Esophagus muscularis mucosa (tissue), 4 donors: ENCODE measurements at regions not wholly inside any gene's neighbourhood (a gene's known extent, or its start where the extent isn't known, plus 50 kb on each side); places are given as distances from the start of the nearest gene placed in this dataset.

Experiments used
- DNase-seq: peaks from one replicate; pipeline ENCODE4 v3.0.0-alpha.2; 2017; ENCODE audit errors: extremely low spot score
- H3K27ac ChIP-seq, 4 donors: fragments of 200-600 bp; sonication (generic); replicated peaks in 1 of 4; 1 replicate in 3 of 4; 2 replicates in 1 of 4; pipeline ENCODE4 v1.5.1; 2016 to 2019; ENCODE audit warnings: mild to moderate bottlenecking in 1 of 4
- H3K27me3 ChIP-seq, 4 donors: fragments of 200-600 bp; sonication (generic); one replicate each; pipeline versions ENCODE4 v1.5.1 to v1.6.0; 2016 to 2019
- H3K36me3 ChIP-seq, 4 donors: fragments of 200-600 bp; sonication (generic); one replicate each; pipeline ENCODE4 v1.5.1; 2016 to 2019
- H3K4me1 ChIP-seq, 4 donors: fragments of 200-600 bp; sonication (generic); one replicate each; pipeline ENCODE4 v1.5.1; 2016 to 2019
- H3K4me3 ChIP-seq, 4 donors: fragments of 200-600 bp; sonication (generic); 1 replicate in 2 of 4; 2 replicates in 2 of 4; pipeline ENCODE4 v1.5.1; 2016 to 2019; ENCODE audit warnings: mild to moderate bottlenecking in 4 of 4, moderate library complexity in 1 of 4
- H3K9me3 ChIP-seq, 4 donors: fragments of 200-600 bp; sonication (generic); 1 replicate in 3 of 4; 2 replicates in 1 of 4; pipeline ENCODE4 v1.5.1; 2016 to 2019
- CTCF ChIP-seq, 3 experiments: fragments of 200-600 bp in 2 of 3; fragments of 450-650 bp in 1 of 3; sonication (generic) in 2 of 3; IDR thresholded peaks; one replicate each; pipeline ENCODE4 v1.5.1; 2017 to 2019; ENCODE audit warnings: antibody characterized with exemption in 3 of 3, mild to moderate bottlenecking in 2 of 3, moderate library complexity in 1 of 3
- EP300 ChIP-seq: sonication (generic); formaldehyde crosslinking; IDR thresholded peaks from one replicate; pipeline ENCODE4 v1.6.1; 2017; ENCODE audit warnings: antibody characterized with exemption
- POLR2A ChIP-seq: fragments of 450-650 bp; IDR thresholded peaks from one replicate; pipeline ENCODE4 v1.6.1; 2017; ENCODE audit warnings: antibody characterized with exemption, moderate library complexity, mild to moderate bottlenecking, low read depth
- POLR2AphosphoS5 ChIP-seq, 2 donors: sonication (generic); formaldehyde crosslinking; IDR thresholded peaks; one replicate each; pipeline ENCODE4 v1.6.1; 2017; ENCODE audit warnings: antibody characterized with exemption in 2 of 2
- WGBS: methylation state at CpG from one replicate; pipeline ENCODE4 v1.1.5; 2018; 5-methylcytosine and 5-hydroxymethylcytosine counted together
- intact Hi-C: fragments of 100-400 bp; cut with DNase I; formaldehyde crosslinking; loops from one replicate; pipeline ENCODE4 v1.15.1; 2023

- Histone ChIP-seq H3K9me3 (no peaks in the 10 kb centered on the region), H3K27me3 (peaks cover 0 to 23% (median 0%) of the 10 kb centered on the region in 4 donors), H3K36me3 (no peaks in the 10 kb centered on the region), H3K27ac (no peak overlapping the region), H3K4me3 (no peak overlapping the region), H3K4me1 (no peaks in the 10 kb centered on the region)
- intact Hi-C loops = no loop called here
- WGBS = 93% methylated on average over 8 of the region's 10 CpGs
- no peak for DNase-seq
- no peak for TF ChIP-seq POLR2AphosphoS5 (IDR thresholded peaks at IDR 0.05)
- no peak for TF ChIP-seq EP300
- TF ChIP-seq POLR2A = no peak
- no peak for TF ChIP-seq CTCF (IDR thresholded peaks at IDR 0.05)
These were observed 161.7 kb downstream of the TFCP2L1 start for GRCh38 chr2:121123268-121123667.

DNA sequence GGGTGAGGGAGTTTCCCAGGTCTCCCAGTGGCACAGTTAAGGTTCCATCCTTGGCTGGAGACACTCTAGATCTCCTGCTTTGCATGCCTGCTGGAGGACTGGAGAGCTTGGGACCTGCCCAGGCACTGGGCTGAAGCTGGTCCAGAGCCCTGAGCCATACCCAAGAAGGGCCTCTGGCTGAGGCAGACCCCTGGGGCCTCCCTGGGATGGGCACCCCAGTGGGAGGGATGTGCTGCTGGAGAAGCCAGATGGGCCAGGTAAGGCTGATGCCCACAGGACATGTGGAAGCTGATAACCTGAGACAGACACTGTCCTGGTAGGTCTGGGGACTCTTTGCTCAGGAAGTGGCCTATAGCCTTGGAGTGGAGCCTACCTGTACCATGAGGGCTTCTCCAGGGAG, 160.7 kb downstream of the TFCP2L1 start:
- Histone ChIP-seq H3K27me3 (peaks cover 0 to 23% (median 0%) of the 10 kb centered on the region in 4 donors), H3K27ac (no peak overlapping the region), H3K36me3 (no peaks in the 10 kb centered on the region), H3K9me3 (no peaks in the 10 kb centered on the region), H3K4me3 (no peak overlapping the region), H3K4me1 (no peaks in the 10 kb centered on the region)
- intact Hi-C loops = no loop called here
- no peak for DNase-seq
- TF ChIP-seq EP300 = no peak
- no peak for TF ChIP-seq POLR2A
- TF ChIP-seq POLR2AphosphoS5 (IDR thresholded peaks at IDR 0.05) = no peak
- no peak for TF ChIP-seq CTCF (IDR thresholded peaks at IDR 0.05)

DNA sequence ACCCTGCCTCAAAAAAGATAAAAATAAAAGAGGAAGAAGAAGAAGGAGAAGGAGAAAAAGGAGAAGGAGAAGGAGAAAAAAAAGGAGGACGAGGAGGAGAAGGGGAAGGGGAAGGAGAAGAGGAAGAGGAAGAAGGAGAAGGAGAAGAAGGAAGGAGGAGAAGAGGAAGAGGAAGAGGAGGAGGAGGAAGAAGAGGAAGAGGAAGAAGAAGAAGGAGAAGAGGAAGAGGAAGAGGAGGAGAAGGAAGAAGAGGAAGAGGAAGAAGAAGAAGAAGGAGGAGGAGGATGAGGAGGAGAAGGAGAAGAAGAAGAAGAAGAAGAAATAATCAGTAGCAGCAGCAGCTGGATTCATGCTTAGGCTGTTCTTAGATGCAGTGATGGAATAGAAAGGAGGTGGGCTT, 159.7 kb downstream of the TFCP2L1 start:
- WGBS = 60% methylated on average over 1 of the region's 1 CpG
- Histone ChIP-seq H3K4me3 (no peak overlapping the region), H3K27ac (no peak overlapping the region), H3K4me1 (no peaks in the 10 kb centered on the region), H3K36me3 (no peaks in the 10 kb centered on the region), H3K27me3 (peaks cover 0 to 23% (median 0%) of the 10 kb centered on the region in 4 donors), H3K9me3 (no peaks in the 10 kb centered on the region)
- intact Hi-C loops = no loop called here
- TF ChIP-seq EP300 (no peak), POLR2AphosphoS5 (IDR thresholded peaks at IDR 0.05) (no peak), POLR2A (no peak), CTCF (IDR thresholded peaks at IDR 0.05) (no peak)
- no peak for DNase-seq

GRCh38 chr2:121128741-121129659, 156.0 kb downstream of the TFCP2L1 start:
- DNase-seq = no peak
- Histone ChIP-seq H3K4me1 (no peaks in the 10 kb centered on the region), H3K27ac (no peak overlapping the region), H3K9me3 (no peaks in the 10 kb centered on the region), H3K4me3 (no peak overlapping the region), H3K27me3 (peaks cover 0 to 10% (median 0%) of the 10 kb centered on the region in 4 donors), H3K36me3 (no peaks in the 10 kb centered on the region)
- no peak for TF ChIP-seq EP300
- TF ChIP-seq CTCF (IDR thresholded peaks at IDR 0.05) = peak in 2 of 3 experiments; percentile 16
- intact Hi-C loops = no loop called here
- 69% methylated on average over 12 of the region's 12 CpGs for WGBS

DNA sequence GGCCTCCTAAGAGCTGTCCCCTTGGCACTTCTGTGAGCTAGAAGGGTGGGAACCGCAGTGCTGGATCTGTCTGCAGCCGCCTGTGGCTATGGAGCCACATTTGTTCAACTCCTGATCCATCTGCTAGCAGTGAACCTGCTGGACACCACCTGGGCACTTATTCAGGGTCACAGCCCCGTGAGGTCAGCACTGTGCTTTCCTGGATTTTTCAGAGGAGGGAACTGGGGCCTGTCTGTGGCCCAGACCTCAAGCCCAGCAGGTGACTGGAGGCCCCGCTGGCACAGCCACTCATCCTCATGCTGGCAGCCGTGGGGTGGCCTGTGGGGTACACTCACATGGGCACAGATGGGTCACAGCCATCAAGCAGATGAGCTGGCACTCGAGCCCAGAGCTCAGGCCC, 155.3 kb downstream of the TFCP2L1 start:
- Histone ChIP-seq H3K9me3 (no peaks in the 10 kb centered on the region), H3K4me3 (no peak overlapping the region), H3K36me3 (no peaks in the 10 kb centered on the region), H3K4me1 (no peaks in the 10 kb centered on the region), H3K27me3 (peaks cover 0 to 9% (median 0%) of the 10 kb centered on the region in 4 donors), H3K27ac (no peak overlapping the region)
- TF ChIP-seq POLR2A = no peak
- TF ChIP-seq EP300 = no peak
- TF ChIP-seq CTCF (IDR thresholded peaks at IDR 0.05) = no peak
- no peak for TF ChIP-seq POLR2AphosphoS5 (IDR thresholded peaks at IDR 0.05)
- DNase-seq = no peak
- intact Hi-C loops = no loop called here
- WGBS = 95% methylated on average over 5 of the region's 6 CpGs
